Kidney tubule cell (primary cell): ENCODE measurements at regions not wholly inside any gene's neighbourhood (a gene's known extent, or its start where the extent isn't known, plus 50 kb on each side); places are given as distances from the start of the nearest gene placed in this dataset.

ENCODE experiments used
- DNase-seq: peaks from one replicate; pipeline ENCODE4 v3.0.0-alpha.2; 2018; ENCODE audit warnings: low spot score

GRCh38 chr13:85665286-85665685, 133.9 kb downstream of the SLITRK6 start:
- no peak for DNase-seq

- DNase-seq = no peak
These were observed 135.4 kb downstream of the SLITRK6 start for GRCh38 chr13:85663856-85664255.

DNA sequence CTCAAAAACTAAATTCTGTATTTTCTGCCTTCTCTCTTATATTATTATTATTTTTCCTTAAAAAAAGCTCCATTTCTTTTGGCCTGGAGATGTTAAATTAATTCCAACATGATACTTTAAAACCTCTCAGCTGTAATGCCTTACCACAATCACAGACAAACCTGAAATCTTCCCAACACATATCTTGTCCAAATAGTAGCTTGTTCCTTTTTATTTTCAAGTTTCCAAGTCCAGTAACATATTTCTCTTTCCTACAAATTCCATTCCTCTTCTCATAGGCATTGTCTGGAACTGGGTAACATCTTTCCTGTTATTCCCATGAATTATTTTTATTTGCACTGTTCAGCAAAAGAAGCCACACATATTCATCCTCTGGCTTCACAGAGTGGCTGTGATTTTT, 137.0 kb downstream of the SLITRK6 start:
- no peak for DNase-seq

- no peak for DNase-seq
These were observed 137.5 kb downstream of the SLITRK6 start for GRCh38 chr13:85661675-85662074.

DNA sequence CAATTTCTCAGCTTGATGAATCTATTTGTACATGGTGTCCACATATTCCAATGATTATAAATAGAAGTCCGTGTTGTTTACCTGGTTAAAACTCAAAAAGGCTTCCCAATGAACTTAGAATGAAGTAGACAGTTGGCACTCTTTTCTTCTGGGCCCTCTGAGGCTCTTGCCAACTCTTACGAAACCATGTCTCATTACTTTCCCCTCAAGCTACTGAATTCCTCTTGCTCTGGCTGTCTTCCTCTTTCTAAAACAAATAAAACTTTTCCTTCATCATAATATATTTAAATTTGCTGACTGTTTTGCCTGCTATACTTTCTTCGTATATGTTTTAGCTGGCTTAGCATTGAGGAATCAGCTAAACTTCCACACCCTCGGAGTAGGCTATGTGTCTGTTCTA, 139.7 kb downstream of the SLITRK6 start:
- DNase-seq = no peak

- no peak for DNase-seq
These were observed 141.3 kb downstream of the SLITRK6 start for GRCh38 chr13:85657942-85658341.

DNA sequence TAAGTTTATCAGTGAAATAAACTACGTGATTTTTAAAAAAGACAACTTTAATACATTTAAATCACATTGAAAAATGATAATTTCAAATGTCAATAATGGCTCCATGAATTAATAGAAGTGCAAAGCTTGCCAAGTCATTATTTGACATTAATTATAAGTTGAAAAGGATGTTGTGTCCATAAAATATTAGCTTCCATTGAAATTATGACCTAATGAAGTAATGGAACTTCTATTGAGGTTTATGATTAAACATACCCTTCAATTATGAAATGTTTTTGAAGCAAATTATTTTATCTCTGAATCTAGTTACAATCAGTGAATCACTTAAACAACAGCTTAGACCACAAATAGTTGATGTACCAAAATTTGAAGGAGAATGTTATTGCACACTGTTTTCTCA, 144.2 kb downstream of the SLITRK6 start:
- no peak for DNase-seq

- no peak for DNase-seq
These were observed 145.0 kb downstream of the SLITRK6 start for GRCh38 chr13:85654227-85654626.

- DNase-seq = no peak
These were observed 145.5 kb downstream of the SLITRK6 start for GRCh38 chr13:85653681-85654080.

DNA sequence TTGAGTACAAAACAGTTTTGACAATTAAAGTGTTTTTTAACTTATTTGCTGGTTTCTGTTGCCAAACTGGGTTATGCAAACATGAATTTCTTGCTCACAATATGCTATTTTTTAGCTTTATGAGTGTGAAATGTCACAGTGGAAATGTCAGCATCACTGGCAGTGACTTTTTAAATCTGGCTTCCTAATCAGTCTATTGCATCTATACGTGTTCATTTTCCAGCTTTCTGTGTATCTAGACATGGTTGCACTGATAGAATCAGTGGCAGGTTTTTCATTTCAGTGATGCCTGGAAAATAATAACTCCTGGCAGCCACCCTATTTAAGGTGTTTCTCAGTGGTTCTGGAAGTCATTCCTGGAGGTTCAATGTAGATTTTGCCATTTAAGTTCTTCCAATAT, 146.7 kb downstream of the SLITRK6 start:
- DNase-seq = no peak

GRCh38 chr13:85651440-85651839, 147.8 kb downstream of the SLITRK6 start:
- DNase-seq = no peak

GRCh38 chr13:85650613-85651012, 148.6 kb downstream of the SLITRK6 start:
- no peak for DNase-seq

DNA sequence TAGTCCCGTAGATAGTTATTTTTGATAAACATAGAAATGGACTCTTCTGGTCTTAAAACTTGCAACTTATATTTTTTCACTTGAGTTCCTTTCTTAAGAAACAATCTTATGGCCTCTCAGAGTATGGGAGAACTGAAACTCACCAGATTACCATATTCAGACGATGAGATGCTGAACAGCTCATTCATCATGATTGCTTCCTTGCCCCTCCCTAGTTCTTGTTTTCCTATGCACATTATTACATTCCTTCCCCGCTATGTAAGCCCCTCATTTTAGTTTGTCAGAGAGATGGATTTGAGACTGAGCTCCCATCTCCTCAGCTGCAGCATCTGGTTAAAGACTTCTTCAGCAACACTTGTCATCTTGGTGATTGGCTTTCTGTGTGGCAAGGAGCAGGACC, 158.5 kb downstream of the SLITRK6 start:
- no peak for DNase-seq

DNA sequence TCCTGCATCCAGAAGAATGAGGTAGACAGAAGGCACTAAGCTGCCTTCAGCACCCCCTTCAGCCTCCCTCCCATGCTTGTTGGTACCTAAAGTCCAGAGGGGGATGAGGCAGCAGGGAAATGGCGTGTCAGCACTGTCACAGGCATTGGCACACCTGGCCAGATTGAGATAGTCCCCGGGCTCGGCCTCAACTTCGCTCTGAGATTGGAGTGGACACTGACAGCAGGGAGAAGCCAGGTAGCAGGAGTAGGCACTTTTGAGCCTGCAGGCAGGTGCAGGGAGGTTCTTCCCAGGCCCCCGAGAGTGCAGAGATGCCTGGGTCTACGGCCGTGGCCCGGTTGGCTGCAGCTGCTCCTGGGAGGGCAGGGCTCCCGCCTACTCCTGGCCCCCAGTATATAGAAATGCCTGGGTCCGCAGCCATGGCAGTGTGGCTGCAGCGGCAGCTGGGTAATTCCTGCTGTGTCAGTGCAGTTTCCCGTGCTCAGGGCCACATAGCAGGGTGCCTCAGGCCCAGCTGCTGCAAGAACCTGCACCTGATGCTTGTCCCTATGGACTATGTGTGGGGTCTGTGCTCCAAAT, 160.3 kb downstream of the SLITRK6 start:
- no peak for DNase-seq

GRCh38 chr13:85638265-85638664, 161.0 kb downstream of the SLITRK6 start:
- no peak for DNase-seq

GRCh38 chr13:85632526-85633195, 166.6 kb downstream of the SLITRK6 start:
- DNase-seq = no peak

DNA sequence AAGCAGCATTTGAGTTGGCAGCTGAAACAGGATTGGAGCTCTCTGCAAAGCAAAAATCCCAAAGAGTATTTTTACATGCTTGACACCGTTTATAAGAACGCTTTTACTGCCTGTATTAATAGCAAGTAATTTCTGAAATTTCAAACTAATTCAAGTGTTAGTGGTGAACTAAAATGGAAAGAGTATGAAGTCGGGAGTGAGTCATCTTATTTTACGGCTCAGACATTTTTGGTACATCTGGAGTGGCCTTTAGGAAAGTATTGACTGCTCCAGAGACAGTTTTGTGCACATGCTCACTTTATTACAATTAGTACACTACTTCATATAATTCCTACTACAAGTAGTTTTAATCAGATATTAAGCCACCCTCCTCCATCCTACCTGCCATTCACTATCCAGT, 167.4 kb downstream of the SLITRK6 start:
- DNase-seq = no peak

GRCh38 chr13:85626603-85627002, 172.6 kb downstream of the SLITRK6 start:
- no peak for DNase-seq

- no peak for DNase-seq
These were observed 179.9 kb downstream of the SLITRK6 start for GRCh38 chr13:85619321-85619720.

DNA sequence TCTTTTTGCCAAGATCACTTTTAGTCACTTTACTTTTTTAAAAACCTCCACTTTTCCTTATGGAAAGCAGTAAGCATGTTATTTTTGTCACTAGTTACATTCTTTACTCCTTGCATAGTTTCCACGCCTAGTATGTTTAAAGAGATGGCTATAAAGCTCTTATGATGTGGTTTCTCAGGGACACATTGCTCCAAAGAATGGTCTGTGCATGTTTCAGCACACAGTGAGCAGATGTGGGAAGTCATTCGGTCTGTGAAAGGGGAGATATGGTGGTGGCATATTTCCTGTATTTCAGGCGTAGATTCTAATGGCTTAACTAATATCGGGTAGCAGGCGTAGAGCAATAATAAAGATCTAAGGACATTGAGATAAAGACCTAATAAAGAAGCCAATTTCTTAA, 180.7 kb downstream of the SLITRK6 start:
- DNase-seq = no peak

DNA sequence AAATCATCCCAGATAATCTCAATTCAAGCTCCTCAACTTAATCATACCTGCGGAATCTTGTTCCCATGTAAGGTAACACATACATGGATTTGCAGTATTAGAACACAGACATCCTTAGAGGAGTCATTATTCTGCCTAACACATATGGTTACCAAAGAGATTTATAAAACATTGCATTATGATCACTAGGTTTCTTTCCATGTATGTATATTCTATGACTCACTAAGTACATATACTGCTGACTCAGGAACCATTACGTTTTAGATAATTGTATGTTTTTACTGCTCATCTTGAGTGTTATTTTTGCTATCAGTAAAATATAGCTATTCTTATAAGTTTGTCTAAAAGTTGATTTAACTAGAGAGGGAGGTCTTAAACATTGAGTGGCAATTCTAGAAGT, 182.9 kb downstream of the SLITRK6 start:
- DNase-seq = no peak

GRCh38 chr13:85615031-85615430, 184.2 kb downstream of the SLITRK6 start:
- DNase-seq = no peak

GRCh38 chr13:85610024-85610423, 189.2 kb downstream of the SLITRK6 start:
- no peak for DNase-seq

DNA sequence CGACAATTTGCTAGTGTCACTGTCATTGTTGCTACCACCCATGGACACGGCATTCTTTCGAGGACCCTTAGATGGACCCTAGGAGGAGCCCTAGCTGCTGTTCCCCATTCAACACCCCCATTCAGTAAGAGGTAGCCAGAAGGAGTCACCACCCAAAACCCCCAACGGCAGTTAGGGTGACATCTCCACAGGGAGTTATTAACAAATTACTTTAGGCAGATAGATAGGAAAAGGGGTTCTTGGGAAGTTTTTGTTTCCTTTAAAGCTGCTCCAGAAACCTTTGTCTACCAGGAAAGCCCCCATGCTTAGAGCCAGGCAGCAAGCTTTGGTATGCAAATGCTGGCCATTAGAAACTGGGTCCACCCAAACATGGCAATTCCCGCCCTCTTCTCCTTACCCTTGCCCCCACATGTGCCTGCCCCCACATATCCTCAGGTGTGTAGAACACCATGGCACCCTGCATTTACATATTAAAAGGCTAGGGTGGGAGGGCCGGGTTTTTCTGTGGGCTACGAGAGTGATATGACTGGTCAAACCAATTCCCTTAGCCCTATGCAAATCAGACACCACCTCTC, 190.9 kb downstream of the SLITRK6 start:
- no peak for DNase-seq
